SU-DHL-6 (cell line): ENCODE measurements at regions not wholly inside any gene's neighbourhood (a gene's known extent, or its start where the extent isn't known, plus 50 kb on each side); places are given as distances from the start of the nearest gene placed in this dataset.

Experiments
- EZH2phosphoT487 ChIP-seq: fragments of 200-600 bp; sonication (generic), shearing (Covaris generic); conservative IDR thresholded peaks from 2 replicates; pipeline ENCODE4 v1.6.1; 2018; ENCODE audit warnings: mild to moderate bottlenecking, antibody characterized with exemption, low read length, moderate library complexity, mixed read lengths
- TF ChIP-seq, protein P1 (sequence below): fragments of 200-600 bp; sonication (generic); IDR thresholded peaks from one replicate; pipeline ENCODE4 v1.5.1; 2017; ENCODE audit warnings: antibody characterized with exemption, mild to moderate bottlenecking, low read length, moderate library complexity; ENCODE audit not compliant: insufficient read depth, poor library complexity, severe bottlenecking

- TF ChIP-seq, protein P1, sequence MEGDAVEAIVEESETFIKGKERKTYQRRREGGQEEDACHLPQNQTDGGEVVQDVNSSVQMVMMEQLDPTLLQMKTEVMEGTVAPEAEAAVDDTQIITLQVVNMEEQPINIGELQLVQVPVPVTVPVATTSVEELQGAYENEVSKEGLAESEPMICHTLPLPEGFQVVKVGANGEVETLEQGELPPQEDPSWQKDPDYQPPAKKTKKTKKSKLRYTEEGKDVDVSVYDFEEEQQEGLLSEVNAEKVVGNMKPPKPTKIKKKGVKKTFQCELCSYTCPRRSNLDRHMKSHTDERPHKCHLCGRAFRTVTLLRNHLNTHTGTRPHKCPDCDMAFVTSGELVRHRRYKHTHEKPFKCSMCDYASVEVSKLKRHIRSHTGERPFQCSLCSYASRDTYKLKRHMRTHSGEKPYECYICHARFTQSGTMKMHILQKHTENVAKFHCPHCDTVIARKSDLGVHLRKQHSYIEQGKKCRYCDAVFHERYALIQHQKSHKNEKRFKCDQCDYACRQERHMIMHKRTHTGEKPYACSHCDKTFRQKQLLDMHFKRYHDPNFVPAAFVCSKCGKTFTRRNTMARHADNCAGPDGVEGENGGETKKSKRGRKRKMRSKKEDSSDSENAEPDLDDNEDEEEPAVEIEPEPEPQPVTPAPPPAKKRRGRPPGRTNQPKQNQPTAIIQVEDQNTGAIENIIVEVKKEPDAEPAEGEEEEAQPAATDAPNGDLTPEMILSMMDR: no peak
- no peak for TF ChIP-seq EZH2phosphoT487
Measured at GRCh38 chr4:31334086-31334910, 614.1 kb downstream of the PCDH7 start.
